ENCODE measurements at regions not wholly inside any gene's neighbourhood (a gene's known extent, or its start where the extent isn't known, plus 50 kb on each side); places are given as distances from the start of the nearest gene placed in this dataset.

DNA sequence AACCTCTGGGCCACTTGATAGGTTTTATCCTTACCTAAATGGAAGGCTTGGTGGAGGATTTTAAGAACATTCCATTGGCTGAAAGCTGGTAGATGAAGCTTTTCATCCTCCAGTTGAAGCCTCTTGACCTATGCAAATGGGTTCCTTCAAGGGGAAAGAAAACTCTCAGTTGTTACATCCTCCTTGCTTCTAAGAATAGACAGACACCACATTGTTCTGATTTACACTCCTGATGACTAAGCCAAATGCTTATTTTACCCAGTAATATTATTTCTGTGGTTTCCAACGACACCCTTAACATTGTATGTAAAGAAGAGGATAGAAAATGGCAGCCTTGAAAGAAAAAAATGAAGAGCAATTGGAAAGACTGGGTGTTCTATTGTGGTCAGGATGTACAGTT is 480.5 kb downstream of the OTOL1 start:
- ChIA-PET POLR2A (no interaction called here), CTCF (no interaction called here)
- no peaks in the 10 kb centered on the region for H3K9me3 ChIP-seq (ENCODE audit: control insufficient read depth, insufficient read depth, low read depth, low read length)
- TF ChIP-seq ZBTB17 (tag by site-specific recombination; IDR thresholded peaks at IDR 0.05) (no peak), ZNF670 (tag by site-specific recombination; IDR thresholded peaks at IDR 0.05; ENCODE audit: low read depth) (no peak), ZNF510 (tag by site-specific recombination; IDR thresholded peaks at IDR 0.05; ENCODE audit: insufficient replicate concordance) (no peak), ZNF248 (tag by site-specific recombination; IDR thresholded peaks at IDR 0.05) (no peak), ZNF623 (tag by site-specific recombination; IDR thresholded peaks at IDR 0.05) (no peak), GLI4 (tag by site-specific recombination; IDR thresholded peaks at IDR 0.05) (no peak), ZNF433 (tag by site-specific recombination; IDR thresholded peaks at IDR 0.05; ENCODE audit: low read depth) (no peak), GLI2 (tag by site-specific recombination; IDR thresholded peaks at IDR 0.05; ENCODE audit: borderline replicate concordance, low read depth) (no peak), ZSCAN16 (tag by site-specific recombination; IDR thresholded peaks at IDR 0.05) (no peak), ZNF747 (tag by site-specific recombination; IDR thresholded peaks at IDR 0.05) (no peak), ZNF837 (tag by site-specific recombination; IDR thresholded peaks at IDR 0.05) (no peak), ZNF677 (tag by site-specific recombination; IDR thresholded peaks at IDR 0.05) (no peak), TCF7L2 (IDR thresholded peaks at IDR 0.05; ENCODE audit: borderline replicate concordance, low read depth, low read length) (no peak), ZNF335 (tag by site-specific recombination; conservative IDR thresholded peaks at IDR 0.05) (no peak), ZNF10 (tag by site-specific recombination; IDR thresholded peaks at IDR 0.05) (no peak)
- TF ChIP-seq, protein P1, sequence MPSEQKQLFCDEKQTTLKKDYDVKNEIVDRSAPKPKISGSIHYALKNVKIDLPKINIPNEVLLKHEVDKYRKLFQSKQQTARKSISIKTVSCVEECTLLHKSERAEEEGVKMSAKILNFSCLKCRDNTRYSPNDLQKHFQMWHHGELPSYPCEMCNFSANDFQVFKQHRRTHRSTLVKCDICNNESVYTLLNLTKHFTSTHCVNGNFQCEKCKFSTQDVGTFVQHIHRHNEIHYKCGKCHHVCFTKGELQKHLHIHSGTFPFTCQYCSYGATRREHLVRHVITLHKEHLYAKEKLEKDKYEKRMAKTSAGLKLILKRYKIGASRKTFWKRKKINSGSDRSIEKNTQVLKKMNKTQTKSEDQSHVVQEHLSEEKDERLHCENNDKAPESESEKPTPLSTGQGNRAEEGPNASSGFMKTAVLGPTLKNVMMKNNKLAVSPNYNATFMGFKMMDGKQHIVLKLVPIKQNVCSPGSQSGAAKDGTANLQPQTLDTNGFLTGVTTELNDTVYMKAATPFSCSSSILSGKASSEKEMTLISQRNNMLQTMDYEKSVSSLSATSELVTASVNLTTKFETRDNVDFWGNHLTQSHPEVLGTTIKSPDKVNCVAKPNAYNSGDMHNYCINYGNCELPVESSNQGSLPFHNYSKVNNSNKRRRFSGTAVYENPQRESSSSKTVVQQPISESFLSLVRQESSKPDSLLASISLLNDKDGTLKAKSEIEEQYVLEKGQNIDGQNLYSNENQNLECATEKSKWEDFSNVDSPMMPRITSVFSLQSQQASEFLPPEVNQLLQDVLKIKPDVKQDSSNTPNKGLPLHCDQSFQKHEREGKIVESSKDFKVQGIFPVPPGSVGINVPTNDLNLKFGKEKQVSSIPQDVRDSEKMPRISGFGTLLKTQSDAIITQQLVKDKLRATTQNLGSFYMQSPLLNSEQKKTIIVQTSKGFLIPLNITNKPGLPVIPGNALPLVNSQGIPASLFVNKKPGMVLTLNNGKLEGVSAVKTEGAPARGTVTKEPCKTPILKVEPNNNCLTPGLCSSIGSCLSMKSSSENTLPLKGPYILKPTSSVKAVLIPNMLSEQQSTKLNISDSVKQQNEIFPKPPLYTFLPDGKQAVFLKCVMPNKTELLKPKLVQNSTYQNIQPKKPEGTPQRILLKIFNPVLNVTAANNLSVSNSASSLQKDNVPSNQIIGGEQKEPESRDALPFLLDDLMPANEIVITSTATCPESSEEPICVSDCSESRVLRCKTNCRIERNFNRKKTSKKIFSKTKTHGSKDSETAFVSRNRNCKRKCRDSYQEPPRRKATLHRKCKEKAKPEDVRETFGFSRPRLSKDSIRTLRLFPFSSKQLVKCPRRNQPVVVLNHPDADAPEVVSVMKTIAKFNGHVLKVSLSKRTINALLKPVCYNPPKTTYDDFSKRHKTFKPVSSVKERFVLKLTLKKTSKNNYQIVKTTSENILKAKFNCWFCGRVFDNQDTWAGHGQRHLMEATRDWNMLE (tag by site-specific recombination; conservative IDR thresholded peaks at IDR 0.05; ENCODE audit: low read depth): no peak
- TF ChIP-seq, protein P2, sequence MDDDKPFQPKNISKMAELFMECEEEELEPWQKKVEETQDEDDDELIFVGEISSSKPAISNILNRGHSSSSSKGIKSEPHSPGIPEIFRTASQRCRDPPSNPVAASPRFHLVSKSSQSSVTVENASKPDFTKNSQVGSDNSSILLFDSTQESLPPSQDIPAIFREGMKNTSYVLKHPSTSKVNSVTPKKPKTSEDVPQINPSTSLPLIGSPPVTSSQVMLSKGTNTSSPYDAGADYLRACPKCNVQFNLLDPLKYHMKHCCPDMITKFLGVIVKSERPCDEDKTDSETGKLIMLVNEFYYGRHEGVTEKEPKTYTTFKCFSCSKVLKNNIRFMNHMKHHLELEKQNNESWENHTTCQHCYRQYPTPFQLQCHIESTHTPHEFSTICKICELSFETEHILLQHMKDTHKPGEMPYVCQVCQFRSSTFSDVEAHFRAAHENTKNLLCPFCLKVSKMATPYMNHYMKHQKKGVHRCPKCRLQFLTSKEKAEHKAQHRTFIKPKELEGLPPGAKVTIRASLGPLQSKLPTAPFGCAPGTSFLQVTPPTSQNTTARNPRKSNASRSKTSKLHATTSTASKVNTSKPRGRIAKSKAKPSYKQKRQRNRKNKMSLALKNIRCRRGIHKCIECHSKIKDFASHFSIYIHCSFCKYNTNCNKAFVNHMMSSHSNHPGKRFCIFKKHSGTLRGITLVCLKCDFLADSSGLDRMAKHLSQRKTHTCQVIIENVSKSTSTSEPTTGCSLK (tag by site-specific recombination; IDR thresholded peaks at IDR 0.05): no peak
- TF ChIP-seq, protein P3, sequence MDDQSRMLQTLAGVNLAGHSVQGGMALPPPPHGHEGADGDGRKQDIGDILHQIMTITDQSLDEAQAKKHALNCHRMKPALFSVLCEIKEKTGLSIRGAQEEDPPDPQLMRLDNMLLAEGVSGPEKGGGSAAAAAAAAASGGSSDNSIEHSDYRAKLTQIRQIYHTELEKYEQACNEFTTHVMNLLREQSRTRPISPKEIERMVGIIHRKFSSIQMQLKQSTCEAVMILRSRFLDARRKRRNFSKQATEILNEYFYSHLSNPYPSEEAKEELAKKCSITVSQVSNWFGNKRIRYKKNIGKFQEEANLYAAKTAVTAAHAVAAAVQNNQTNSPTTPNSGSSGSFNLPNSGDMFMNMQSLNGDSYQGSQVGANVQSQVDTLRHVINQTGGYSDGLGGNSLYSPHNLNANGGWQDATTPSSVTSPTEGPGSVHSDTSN (CRISPR knock-in tag; IDR thresholded peaks at IDR 0.05): no peak
- H3K36me3 ChIP-seq (ENCODE audit: control insufficient read depth in 2 of 2, insufficient read depth in 1 of 2, low read length in 2 of 2): no peaks in the 10 kb centered on the region
- no peak overlapping the region for H3K27ac ChIP-seq (ENCODE audit: extremely low read depth, low read depth, low read length)
- no peaks in the 10 kb centered on the region for H3K4me1 ChIP-seq (ENCODE audit: control insufficient read depth, insufficient read depth, low read length)
- no peak overlapping the region for H3K4me3 ChIP-seq (ENCODE audit: low read depth, low read length)

DNA sequence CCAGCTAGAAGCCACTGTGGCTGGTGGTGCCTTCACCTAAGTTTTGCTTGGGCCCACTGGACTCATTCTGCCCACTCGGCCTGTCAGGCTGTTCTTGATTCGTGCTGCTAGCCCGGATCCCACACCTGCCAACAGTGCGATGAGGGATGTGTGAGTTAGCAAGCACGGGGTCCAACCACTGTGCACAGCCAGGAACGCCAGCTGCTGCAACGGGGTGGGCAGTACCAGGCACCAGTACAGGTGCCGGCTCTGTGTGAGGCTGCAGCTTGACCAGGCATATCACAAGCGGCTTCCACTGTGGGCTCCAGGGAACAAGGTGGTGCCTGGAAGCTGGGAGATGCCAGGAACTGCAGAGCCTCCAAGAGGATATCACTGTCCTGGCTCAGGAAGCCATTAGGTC is 481.2 kb downstream of the OTOL1 start:
- H3K4me1 ChIP-seq (ENCODE audit: control insufficient read depth, insufficient read depth, low read length): no peaks in the 10 kb centered on the region
- H3K27ac ChIP-seq (ENCODE audit: extremely low read depth, low read depth, low read length): no peak overlapping the region
- H3K36me3 ChIP-seq (ENCODE audit: control insufficient read depth in 2 of 2, insufficient read depth in 1 of 2, low read length in 2 of 2): no peaks in the 10 kb centered on the region
- ChIA-PET CTCF (no interaction called here), POLR2A (no interaction called here)
- no peak overlapping the region for H3K4me3 ChIP-seq (ENCODE audit: low read depth, low read length)
- H3K9me3 ChIP-seq (ENCODE audit: control insufficient read depth, insufficient read depth, low read depth, low read length): no peaks in the 10 kb centered on the region
- TF ChIP-seq ZNF223 (tag by site-specific recombination; IDR thresholded peaks at IDR 0.05) (no peak), PRDM1 (tag by site-specific recombination; IDR thresholded peaks at IDR 0.05) (no peak), ZNF112 (tag by site-specific recombination; IDR thresholded peaks at IDR 0.05) (no peak), GLI4 (tag by site-specific recombination; IDR thresholded peaks at IDR 0.05) (no peak), RBAK (tag by site-specific recombination; IDR thresholded peaks at IDR 0.05) (no peak), ZNF624 (tag by site-specific recombination; IDR thresholded peaks at IDR 0.05) (no peak), ZBTB21 (tag by site-specific recombination; IDR thresholded peaks at IDR 0.05) (no peak), BCL11A (tag by site-specific recombination; IDR thresholded peaks at IDR 0.05; ENCODE audit: low read depth) (no peak), ZNF23 (tag by site-specific recombination; IDR thresholded peaks at IDR 0.05; ENCODE audit: borderline replicate concordance) (no peak), KLF1 (tag by site-specific recombination; IDR thresholded peaks at IDR 0.05) (no peak), ZNF341 (tag by site-specific recombination; IDR thresholded peaks at IDR 0.05; ENCODE audit: low read depth) (no peak), SP7 (tag by site-specific recombination; IDR thresholded peaks at IDR 0.05) (no peak)
- TF ChIP-seq, protein P4, sequence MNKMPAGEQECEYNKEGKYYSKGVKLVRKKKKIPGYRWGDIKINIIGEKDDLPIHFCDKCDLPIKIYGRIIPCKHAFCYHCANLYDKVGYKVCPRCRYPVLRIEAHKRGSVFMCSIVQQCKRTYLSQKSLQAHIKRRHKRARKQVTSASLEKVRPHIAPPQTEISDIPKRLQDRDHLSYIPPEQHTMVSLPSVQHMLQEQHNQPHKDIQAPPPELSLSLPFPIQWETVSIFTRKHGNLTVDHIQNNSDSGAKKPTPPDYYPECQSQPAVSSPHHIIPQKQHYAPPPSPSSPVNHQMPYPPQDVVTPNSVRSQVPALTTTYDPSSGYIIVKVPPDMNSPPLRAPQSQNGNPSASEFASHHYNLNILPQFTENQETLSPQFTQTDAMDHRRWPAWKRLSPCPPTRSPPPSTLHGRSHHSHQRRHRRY (tag by site-specific recombination; IDR thresholded peaks at IDR 0.05): no peak
